Suppressor macrophage treated with lipopolysaccharide for 1 hour (primary cell): ENCODE measurements at regions not wholly inside any gene's neighbourhood (a gene's known extent, or its start where the extent isn't known, plus 50 kb on each side); places are given as distances from the start of the nearest gene placed in this dataset.

Source experiments
- DNase-seq, 3 donors: peaks; one replicate each; pipeline ENCODE4 v3.0.0-alpha.2; 2020 to 2022

GRCh38 chr6:168169624-168170023 lies 90.6 kb upstream of the FRMD1 start:
- DNase-seq = no peak

DNA sequence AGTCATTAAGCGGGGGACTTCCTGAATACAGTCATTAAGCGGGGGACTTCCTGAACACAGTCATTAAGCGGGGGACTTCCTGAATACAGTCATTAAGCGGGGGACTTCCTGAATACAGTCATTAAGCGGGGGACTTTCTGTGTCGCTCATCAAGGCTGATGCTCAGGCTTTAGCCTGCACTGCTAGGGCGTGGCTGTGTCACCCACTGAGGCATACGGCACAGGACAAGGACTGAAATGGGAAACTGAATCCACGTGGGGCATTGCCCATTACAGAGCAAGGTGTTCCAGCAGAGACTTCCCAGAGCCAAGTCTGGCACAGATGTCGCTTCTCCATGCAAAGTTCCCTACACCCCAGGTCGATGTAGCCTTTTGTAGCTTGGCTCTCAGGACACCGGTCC lies 89.9 kb upstream of the FRMD1 start:
- DNase-seq = peak in 2 of 3 donors; percentile 10

- peak in 1 of 3 donors; percentile 1 for DNase-seq
These were observed 89.3 kb upstream of the FRMD1 start for GRCh38 chr6:168168330-168168729.

GRCh38 chr6:168167431-168168315 lies 88.7 kb upstream of the FRMD1 start:
- DNase-seq = no peak

DNA sequence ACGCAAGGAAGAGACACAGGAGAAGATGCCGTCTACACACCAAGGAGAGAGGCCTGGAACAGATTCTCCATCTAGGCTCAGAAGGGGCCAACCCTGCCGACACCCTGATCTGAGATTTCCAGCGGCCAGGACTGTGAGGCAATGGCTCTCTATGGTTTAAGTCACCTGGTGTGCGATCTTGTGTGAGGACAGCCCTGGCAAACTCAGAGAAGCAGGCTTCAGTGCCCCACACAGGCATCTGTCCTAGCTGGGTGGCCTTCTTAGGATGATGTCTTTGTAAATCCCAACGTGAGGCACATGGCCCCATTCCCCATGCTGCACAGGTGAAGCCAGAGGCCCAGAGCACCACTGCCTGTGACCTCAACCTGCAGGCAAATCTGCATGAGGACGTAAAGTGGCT lies 87.6 kb upstream of the FRMD1 start:
- DNase-seq = no peak

- no peak for DNase-seq
These were observed 86.9 kb upstream of the FRMD1 start for GRCh38 chr6:168165891-168166290.

- DNase-seq = no peak
These were observed 86.4 kb upstream of the FRMD1 start for GRCh38 chr6:168165373-168165772.

DNA sequence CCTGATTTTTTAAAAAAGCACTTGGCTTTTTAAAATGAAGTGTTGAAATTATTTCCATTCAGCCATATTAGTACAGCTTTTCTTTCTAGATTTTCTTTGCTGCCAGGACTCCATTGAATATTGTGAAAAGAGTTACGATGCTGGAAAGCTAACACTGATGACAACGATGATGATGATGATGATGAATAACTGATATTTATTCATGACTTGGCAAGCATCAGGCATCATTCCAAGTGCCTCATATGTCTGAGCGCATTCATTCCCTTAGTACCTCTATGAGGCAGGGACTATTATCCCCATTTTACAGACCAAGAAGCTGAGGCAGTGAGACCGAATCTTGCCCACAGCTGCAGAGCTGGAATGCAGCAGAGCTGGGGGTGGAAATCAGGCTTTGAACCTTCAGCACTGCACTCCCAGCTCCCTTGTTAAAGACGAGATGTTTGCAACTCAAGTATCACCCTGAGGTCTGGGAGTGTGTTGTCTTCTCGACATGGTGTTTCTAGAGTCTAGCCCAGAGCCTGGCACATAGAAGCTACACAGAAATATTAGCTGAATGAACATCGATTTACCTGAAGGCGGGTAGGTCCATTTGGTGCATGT lies 85.5 kb upstream of the FRMD1 start:
- DNase-seq = no peak

DNA sequence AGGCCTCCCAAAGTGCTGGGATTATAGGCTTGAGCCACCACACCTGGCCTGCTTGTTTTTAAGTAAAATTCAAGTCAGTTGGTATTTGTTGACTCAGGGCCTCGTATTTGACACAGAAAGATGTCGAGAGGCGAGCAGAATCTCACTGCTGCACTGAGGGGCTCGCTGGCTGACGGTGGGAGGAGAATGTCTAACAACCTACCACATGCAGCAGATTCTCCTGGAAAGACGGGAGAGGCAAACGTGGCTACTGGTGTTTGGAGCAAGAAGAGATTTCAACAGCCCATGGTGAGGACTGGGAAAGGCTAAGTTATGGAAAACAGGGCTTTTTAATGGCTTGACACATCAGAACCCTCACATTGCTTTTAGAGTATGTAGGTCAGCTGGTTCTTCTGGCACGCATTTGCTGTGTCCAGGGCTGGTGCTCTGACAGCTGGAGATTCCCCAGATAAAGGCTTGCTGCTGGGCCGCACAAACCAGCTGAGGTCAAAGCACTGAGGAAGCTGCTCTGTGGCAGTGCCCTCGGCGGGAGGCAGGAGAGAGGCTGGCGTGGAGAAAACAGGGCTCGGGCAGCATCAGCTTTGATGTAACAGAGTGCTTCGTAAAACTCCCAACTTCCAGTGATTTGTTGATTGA lies 84.2 kb upstream of the FRMD1 start:
- DNase-seq = no peak

- no peak for DNase-seq
These were observed 83.4 kb upstream of the FRMD1 start for GRCh38 chr6:168162366-168162765.

DNA sequence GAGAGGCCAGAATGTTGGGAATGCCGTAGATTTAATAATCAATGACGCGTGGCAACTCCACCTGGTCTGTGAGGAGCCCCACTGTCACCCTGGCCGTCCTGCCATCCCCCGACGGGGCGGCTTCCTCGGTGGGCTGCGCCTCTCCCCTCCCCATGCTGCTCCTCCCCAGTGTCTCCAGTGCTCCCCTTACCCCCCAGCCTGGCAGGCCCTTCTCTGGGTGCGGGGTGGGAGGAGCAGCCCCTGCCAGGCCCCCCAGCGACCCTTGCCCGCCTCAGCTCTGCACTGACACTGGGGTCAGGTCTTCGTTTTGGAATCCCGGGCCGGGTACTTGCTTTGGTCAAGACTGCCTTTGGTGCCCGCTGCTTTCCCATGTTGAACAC lies 82.3 kb upstream of the FRMD1 start:
- DNase-seq = no peak

- DNase-seq = no peak
These were observed 81.7 kb upstream of the FRMD1 start for GRCh38 chr6:168160506-168161370.

- DNase-seq = no peak
These were observed 80.5 kb upstream of the FRMD1 start for GRCh38 chr6:168159506-168159905.

GRCh38 chr6:168158980-168159349 lies 80.0 kb upstream of the FRMD1 start:
- no peak for DNase-seq

DNA sequence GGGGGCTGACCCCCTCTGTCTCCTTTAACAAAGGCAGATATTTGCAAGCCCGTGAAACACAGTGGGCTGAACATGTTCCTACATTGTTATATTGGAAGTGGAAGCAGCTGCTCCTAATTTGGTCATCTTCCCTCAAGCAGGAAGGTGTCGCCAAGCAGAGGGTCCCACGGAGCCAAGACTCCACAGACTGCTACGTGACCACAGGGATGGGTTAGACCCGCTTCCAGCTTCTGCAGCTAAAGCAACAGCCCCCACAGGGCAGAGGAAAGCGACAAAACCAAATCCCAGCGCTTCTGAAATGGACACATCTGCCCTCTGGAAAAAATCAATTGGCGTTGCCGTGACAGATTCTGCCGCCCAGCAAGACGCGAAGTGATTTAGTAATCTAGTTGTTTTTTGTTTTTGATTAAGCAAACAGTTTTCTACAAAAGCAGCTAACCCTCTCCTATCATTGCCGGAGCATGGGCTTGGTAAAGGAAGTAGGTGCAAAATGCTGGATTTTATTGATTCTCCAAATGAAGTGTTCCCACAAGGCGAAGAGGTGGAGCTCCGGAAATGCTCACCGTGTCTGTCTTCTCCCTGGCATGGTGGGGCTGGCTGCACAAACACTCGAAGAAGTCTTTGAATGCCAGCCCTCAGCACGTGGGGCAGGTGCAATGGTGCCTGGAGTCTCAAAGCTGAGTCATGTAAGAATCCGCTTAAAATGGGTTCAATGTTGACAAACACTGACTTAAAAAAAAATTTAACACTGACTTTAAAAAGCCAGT lies 79.4 kb upstream of the FRMD1 start:
- no peak for DNase-seq

GRCh38 chr6:168157272-168158212 lies 78.5 kb upstream of the FRMD1 start:
- no peak for DNase-seq

DNA sequence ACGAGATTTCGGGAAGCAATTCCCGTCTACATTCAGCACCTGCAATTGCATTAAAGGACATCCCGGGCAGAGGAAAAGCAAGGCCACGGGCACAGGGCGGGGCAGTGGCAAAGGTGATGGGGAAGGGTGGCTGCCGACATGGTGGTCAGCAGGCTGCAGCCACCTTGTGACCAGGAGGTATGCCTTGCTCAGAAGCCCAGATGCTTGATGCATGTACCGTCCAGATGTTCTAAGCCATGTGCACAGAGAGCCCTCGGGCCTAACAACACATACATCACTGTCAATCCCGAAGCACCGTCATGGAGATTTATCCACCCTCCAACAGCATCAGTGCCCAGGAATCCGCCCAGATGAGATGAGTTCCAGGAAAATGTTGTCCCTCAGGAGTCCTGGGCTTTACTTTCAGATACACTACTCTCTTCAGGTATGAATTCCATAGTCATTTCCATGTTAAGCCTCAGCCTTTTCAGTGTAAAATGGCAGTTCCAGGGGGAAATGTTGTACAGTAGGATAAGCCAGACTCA lies 77.8 kb upstream of the FRMD1 start:
- DNase-seq = no peak

DNA sequence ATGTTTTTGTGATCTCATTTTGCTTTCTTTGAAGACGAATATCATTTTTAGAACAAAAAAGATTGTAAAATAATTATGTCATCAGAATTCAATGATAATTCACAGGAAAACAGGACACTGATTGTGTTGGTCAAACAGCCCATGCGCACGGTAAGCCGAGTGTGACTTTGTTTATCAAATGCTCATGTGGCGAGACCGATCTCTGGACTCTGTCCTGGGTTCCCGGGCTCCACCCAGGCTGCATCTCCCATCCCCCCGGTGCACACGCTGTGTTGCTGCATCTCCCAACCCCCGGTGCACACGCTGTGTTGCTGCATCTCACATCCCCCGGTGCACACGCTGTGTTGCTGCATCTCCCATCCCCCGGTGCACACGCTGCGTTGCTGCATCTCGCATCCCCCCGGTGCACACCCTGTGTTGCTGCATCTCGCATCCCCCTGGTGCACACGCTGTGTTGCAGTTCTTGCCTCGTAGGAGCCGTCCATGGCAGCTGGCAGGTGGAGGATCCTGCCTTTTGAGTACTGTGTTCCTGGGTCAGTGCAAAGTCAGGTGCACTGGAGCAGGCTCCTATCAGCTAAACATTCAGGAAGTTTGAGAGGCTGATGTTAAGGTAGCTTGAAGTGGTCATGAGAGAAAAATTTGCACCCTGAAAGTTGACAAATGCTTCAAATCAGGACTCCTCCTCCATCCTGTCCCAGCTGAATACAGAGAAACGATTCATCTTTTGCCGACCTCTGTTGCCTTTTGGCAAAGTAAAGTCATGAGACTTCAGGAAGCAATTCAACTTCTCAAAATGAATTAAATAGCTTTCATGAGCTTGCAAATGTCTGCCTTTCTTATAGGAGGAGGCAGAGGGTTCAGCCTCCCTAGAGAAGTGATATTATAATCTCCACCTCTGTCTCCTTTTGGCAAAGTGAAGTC lies 77.1 kb upstream of the FRMD1 start:
- DNase-seq = no peak

- DNase-seq = no peak
These were observed 76.2 kb upstream of the FRMD1 start for GRCh38 chr6:168155193-168155592.
